K562 (cell line): ENCODE measurements at regions not wholly inside any gene's neighbourhood (a gene's known extent, or its start where the extent isn't known, plus 50 kb on each side); places are given as distances from the start of the nearest gene placed in this dataset.

Experiments used
- KLF1 ChIP-seq: fragments of 450-650 bp; IDR thresholded peaks from 2 replicates; pipeline ENCODE4 v1.6.1; 2016; ENCODE audit warnings: missing genetic modification characterization, missing compliant biosample characterization
- PHF21A ChIP-seq: fragments of 450-650 bp; IDR thresholded peaks from 2 replicates; pipeline ENCODE4 v1.6.1; 2017; ENCODE audit warnings: low read depth, borderline replicate concordance
- ZNF24 ChIP-seq: fragments of 450-650 bp; IDR thresholded peaks from 2 replicates; pipeline ENCODE4 v1.6.1; 2016
- ZNF263 ChIP-seq: sonication (generic); formaldehyde crosslinking; IDR thresholded peaks from 2 replicates; pipeline ENCODE4 v1.8.0; 2022; ENCODE audit warnings: mild to moderate bottlenecking, missing genetic modification reagents, borderline replicate concordance

DNA sequence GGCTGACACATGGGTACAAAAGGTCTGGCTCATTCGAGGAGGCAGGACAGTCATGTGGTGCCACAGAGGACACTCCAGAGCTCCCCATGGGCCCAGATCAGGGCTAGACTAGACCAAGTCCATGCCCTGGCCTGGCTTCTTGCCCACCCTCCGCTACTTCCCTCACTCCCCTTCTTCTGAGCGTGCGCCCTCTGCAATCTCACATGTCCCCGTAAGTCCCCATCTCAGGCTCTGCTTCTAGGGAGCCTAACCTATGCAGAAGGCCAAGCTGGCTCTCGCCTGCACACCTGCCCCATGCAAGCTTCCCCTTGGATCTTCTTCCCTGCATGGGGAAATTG is 553.6 kb downstream of the PTPRU start:
- TF ChIP-seq ZNF263 (CRISPR knock-in tag): no peak
- no peak for TF ChIP-seq ZNF24
- TF ChIP-seq PHF21A: no peak
- no peak for TF ChIP-seq KLF1 (tag)
